ENCODE measurements at regions not wholly inside any gene's neighbourhood (a gene's known extent, or its start where the extent isn't known, plus 50 kb on each side); places are given as distances from the start of the nearest gene placed in this dataset.

GRCh38 chr4:58456727-58457384 is 1346.7 kb upstream of the IGFBP7 start:
- no peaks in the 10 kb centered on the region for H3K79me2 ChIP-seq (ENCODE audit: insufficient read depth, low read length)
- no peaks in the 10 kb centered on the region for H3F3A ChIP-seq (ENCODE audit: insufficient read depth, low read length)
- no peak for TF ChIP-seq EZH2 (IDR thresholded peaks at IDR 0.05; ENCODE audit: borderline replicate concordance, low read length)
- TF ChIP-seq CTCF (IDR thresholded peaks at IDR 0.05; ENCODE audit: low read length), result no peak
- no peaks in the 10 kb centered on the region for H3K9me3 ChIP-seq (ENCODE audit: low read length)
- no peaks in the 10 kb centered on the region for H3K27me3 ChIP-seq (ENCODE audit: insufficient read depth, low read length)
- H3K27ac ChIP-seq (ENCODE audit: low read depth, low read length, poor library complexity, severe bottlenecking), result no peak overlapping the region
- no peak overlapping the region for H3K9ac ChIP-seq (ENCODE audit: low read length)
- H3K4me2 ChIP-seq (ENCODE audit: low read length), result no peak overlapping the region
- H3K4me3 ChIP-seq (ENCODE audit: low read depth, low read length, poor library complexity, severe bottlenecking), result no peak overlapping the region
- no peaks in the 10 kb centered on the region for H3K36me3 ChIP-seq (ENCODE audit: insufficient read depth, low read length)
- no peaks in the 10 kb centered on the region for H3K4me1 ChIP-seq (ENCODE audit: insufficient read depth, low read length, severe bottlenecking)
- no peaks in the 10 kb centered on the region for H3K9me2 ChIP-seq (ENCODE audit: low read depth, low read length)
- no peaks in the 10 kb centered on the region for H4K20me1 ChIP-seq (ENCODE audit: insufficient read depth, low read length)
- no peak overlapping the region for H2AFZ ChIP-seq (ENCODE audit: low read length)

- Histone ChIP-seq H3K4me2 (ENCODE audit: low read length) (no peak overlapping the region), H3K9me2 (ENCODE audit: low read depth, low read length) (no peaks in the 10 kb centered on the region), H3K9me3 (ENCODE audit: low read length) (no peaks in the 10 kb centered on the region), H3K4me1 (ENCODE audit: insufficient read depth, low read length, severe bottlenecking) (no peaks in the 10 kb centered on the region), H3F3A (ENCODE audit: insufficient read depth, low read length) (no peaks in the 10 kb centered on the region), H3K79me2 (ENCODE audit: insufficient read depth, low read length) (no peaks in the 10 kb centered on the region), H3K36me3 (ENCODE audit: insufficient read depth, low read length) (no peaks in the 10 kb centered on the region), H3K27me3 (ENCODE audit: insufficient read depth, low read length) (no peaks in the 10 kb centered on the region), H3K9ac (ENCODE audit: low read length) (no peak overlapping the region), H3K4me3 (ENCODE audit: low read depth, low read length, poor library complexity, severe bottlenecking) (no peak overlapping the region), H4K20me1 (ENCODE audit: insufficient read depth, low read length) (no peaks in the 10 kb centered on the region), H2AFZ (ENCODE audit: low read length) (no peak overlapping the region), H3K27ac (ENCODE audit: low read depth, low read length, poor library complexity, severe bottlenecking) (no peak overlapping the region)
- TF ChIP-seq EZH2 (IDR thresholded peaks at IDR 0.05; ENCODE audit: borderline replicate concordance, low read length) (no peak), CTCF (IDR thresholded peaks at IDR 0.05; ENCODE audit: low read length) (no peak)
Observed at GRCh38 chr4:58453956-58454355, 1343.8 kb upstream of the IGFBP7 start.

GRCh38 chr4:58451707-58452106 is 1341.5 kb upstream of the IGFBP7 start:
- TF ChIP-seq EZH2 (IDR thresholded peaks at IDR 0.05; ENCODE audit: borderline replicate concordance, low read length), result no peak
- TF ChIP-seq CTCF (IDR thresholded peaks at IDR 0.05; ENCODE audit: low read length), result no peak
- Histone ChIP-seq H3K4me2 (ENCODE audit: low read length) (no peak overlapping the region), H2AFZ (ENCODE audit: low read length) (no peak overlapping the region), H3K79me2 (ENCODE audit: insufficient read depth, low read length) (no peaks in the 10 kb centered on the region), H4K20me1 (ENCODE audit: insufficient read depth, low read length) (no peaks in the 10 kb centered on the region), H3K4me3 (ENCODE audit: low read depth, low read length, poor library complexity, severe bottlenecking) (no peak overlapping the region), H3K27me3 (ENCODE audit: insufficient read depth, low read length) (no peaks in the 10 kb centered on the region), H3K9me2 (ENCODE audit: low read depth, low read length) (no peaks in the 10 kb centered on the region), H3K4me1 (ENCODE audit: insufficient read depth, low read length, severe bottlenecking) (no peaks in the 10 kb centered on the region), H3K36me3 (ENCODE audit: insufficient read depth, low read length) (no peaks in the 10 kb centered on the region), H3F3A (ENCODE audit: insufficient read depth, low read length) (no peaks in the 10 kb centered on the region), H3K9me3 (ENCODE audit: low read length) (no peaks in the 10 kb centered on the region), H3K9ac (ENCODE audit: low read length) (no peak overlapping the region), H3K27ac (ENCODE audit: low read depth, low read length, poor library complexity, severe bottlenecking) (no peak overlapping the region)

Data from OCI-LY1 (cell line).